ENCODE measurements at regions not wholly inside any gene's neighbourhood (a gene's known extent, or its start where the extent isn't known, plus 50 kb on each side); places are given as distances from the start of the nearest gene placed in this dataset.

GRCh38 chr22:48254311-48254873 is 1491.9 kb downstream of the TBC1D22A start:
- Histone ChIP-seq H3K4me2 (ENCODE audit: low read depth, low read length) (no peak overlapping the region), H2BK5ac (ENCODE audit: low read depth, low read length, poor library complexity, severe bottlenecking) (no peak overlapping the region), H3K4me1 (ENCODE audit: control insufficient read depth, insufficient read depth, low read length) (no peaks in the 10 kb centered on the region), H2BK120ac (ENCODE audit: low read depth, low read length) (no peak overlapping the region), H3K4me3 (ENCODE audit: insufficient read depth, low read depth, low read length) (no peak overlapping the region), H4K20me1 (ENCODE audit: insufficient read depth, low read length) (no peaks in the 10 kb centered on the region), H3K23ac (ENCODE audit: low read depth, low read length) (no peak overlapping the region), H3K9ac (ENCODE audit: low read depth, low read length) (no peak overlapping the region), H3K79me1 (ENCODE audit: low read depth in 1 of 2, low read length in 2 of 2) (no peaks in the 10 kb centered on the region), H4K5ac (ENCODE audit: low read depth, low read length) (no peak overlapping the region), H2AK9ac (replicated peaks; ENCODE audit: low read depth, low read length, poor library complexity) (no peak overlapping the region), H2BK20ac (ENCODE audit: low read depth, low read length) (no peak overlapping the region), H2AK5ac (ENCODE audit: low read depth, low read length) (no peak overlapping the region), H3K9me3 (ENCODE audit: control insufficient read depth, insufficient read depth, low read length) (peaks cover 53% of the 10 kb centered on the region), H2BK15ac (ENCODE audit: low read depth, low read length) (no peak overlapping the region), H3K4ac (ENCODE audit: low read depth, low read length) (no peak overlapping the region), H3K18ac (ENCODE audit: low read depth, low read length) (no peak overlapping the region), H3K56ac (ENCODE audit: extremely low read depth, insufficient read depth, low read length) (no peak overlapping the region), H2AFZ (replicated peaks; ENCODE audit: low read length, poor library complexity) (no peak overlapping the region), H4K8ac (ENCODE audit: low read depth in 2 of 2, low read length in 2 of 2) (no peak overlapping the region), H3K36me3 (ENCODE audit: control insufficient read depth, insufficient read depth, low read length) (no peaks in the 10 kb centered on the region), H3K27ac (ENCODE audit: insufficient read depth, low read length) (no peak overlapping the region), H3K14ac (replicated peaks; ENCODE audit: low read depth, low read length) (no peak overlapping the region), H3K9me1 (ENCODE audit: insufficient read depth, low read length) (no peaks in the 10 kb centered on the region), H4K91ac (ENCODE audit: insufficient read depth, low read depth, low read length) (no peak overlapping the region), H3K27me3 (ENCODE audit: control insufficient read depth, insufficient read depth, low read length) (no peaks in the 10 kb centered on the region)
- CTCF ChIA-PET: no interaction called here
- intact Hi-C loops (cut with micrococcal nuclease) (no loop called here), dilution Hi-C loops (cut with HindIII; ENCODE audit: low sequenced_read_pairs, unreplicated experiment) (no loop called here), in situ Hi-C loops (cut with MboI; ENCODE audit: low sequenced_read_pairs) (no loop called here)
- 14% methylated on average over 2 of the region's 13 CpGs; no CpG with 5 or more reads in 1 of the 2 experiments for WGBS, 2 experiments (ENCODE audit: extremely low coverage in 2 of 2, insufficient read length in 1 of 2)
- TF ChIP-seq CHD1 (IDR thresholded peaks at IDR 0.05; ENCODE audit: low read depth, low read length) (no peak), MAFK (IDR thresholded peaks at IDR 0.05; ENCODE audit: low read depth, low read length) (no peak), RAD21 (IDR thresholded peaks at IDR 0.05; ENCODE audit: low read length) (no peak), RFX5 (IDR thresholded peaks at IDR 0.05; ENCODE audit: low read depth, low read length) (no peak), MAZ (IDR thresholded peaks at IDR 0.05; ENCODE audit: borderline replicate concordance, low read depth, low read length) (no peak), CEBPB (IDR thresholded peaks at IDR 0.05; ENCODE audit: low read depth, low read length) (no peak), NFE2L2 (IDR thresholded peaks at IDR 0.05; ENCODE audit: low read depth, low read length) (no peak), CTCF (conservative IDR thresholded peaks at IDR 0.05; ENCODE audit: low read depth, low read length) (no peak), FOS (IDR thresholded peaks at IDR 0.05; ENCODE audit: low read depth, low read length) (no peak), MXI1 (IDR thresholded peaks at IDR 0.05; ENCODE audit: borderline replicate concordance, low read depth, low read length) (no peak), SMC3 (IDR thresholded peaks at IDR 0.05; ENCODE audit: low read depth, low read length) (no peak), RCOR1 (IDR thresholded peaks at IDR 0.05; ENCODE audit: insufficient replicate concordance, low read length) (no peak), POLR2A (IDR thresholded peaks at IDR 0.05; ENCODE audit: low read depth, low read length) (no peak), BHLHE40 (IDR thresholded peaks at IDR 0.05; ENCODE audit: low read depth, low read length) (no peak)
- TF ChIP-seq, protein P1, sequence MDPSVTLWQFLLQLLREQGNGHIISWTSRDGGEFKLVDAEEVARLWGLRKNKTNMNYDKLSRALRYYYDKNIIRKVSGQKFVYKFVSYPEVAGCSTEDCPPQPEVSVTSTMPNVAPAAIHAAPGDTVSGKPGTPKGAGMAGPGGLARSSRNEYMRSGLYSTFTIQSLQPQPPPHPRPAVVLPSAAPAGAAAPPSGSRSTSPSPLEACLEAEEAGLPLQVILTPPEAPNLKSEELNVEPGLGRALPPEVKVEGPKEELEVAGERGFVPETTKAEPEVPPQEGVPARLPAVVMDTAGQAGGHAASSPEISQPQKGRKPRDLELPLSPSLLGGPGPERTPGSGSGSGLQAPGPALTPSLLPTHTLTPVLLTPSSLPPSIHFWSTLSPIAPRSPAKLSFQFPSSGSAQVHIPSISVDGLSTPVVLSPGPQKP (IDR thresholded peaks at IDR 0.05; ENCODE audit: borderline replicate concordance, low read depth, low read length): no peak
- TF ChIP-seq, protein P2, sequence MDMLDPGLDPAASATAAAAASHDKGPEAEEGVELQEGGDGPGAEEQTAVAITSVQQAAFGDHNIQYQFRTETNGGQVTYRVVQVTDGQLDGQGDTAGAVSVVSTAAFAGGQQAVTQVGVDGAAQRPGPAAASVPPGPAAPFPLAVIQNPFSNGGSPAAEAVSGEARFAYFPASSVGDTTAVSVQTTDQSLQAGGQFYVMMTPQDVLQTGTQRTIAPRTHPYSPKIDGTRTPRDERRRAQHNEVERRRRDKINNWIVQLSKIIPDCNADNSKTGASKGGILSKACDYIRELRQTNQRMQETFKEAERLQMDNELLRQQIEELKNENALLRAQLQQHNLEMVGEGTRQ (IDR thresholded peaks at IDR 0.05; ENCODE audit: low read depth, low read length): no peak
- BruUV-seq (replicated peaks): no TSS peak
- POLR2A ChIA-PET (ENCODE audit: unreplicated experiment): no interaction called here
- no peak for DNase-seq
- no peak for ATAC-seq (ENCODE audit: low read depth)

All from IMR-90 (cell line).